SIG-M5 treated with dmso at 0.1 percent for 504 hours (cell line): ENCODE measurements at regions not wholly inside any gene's neighbourhood (a gene's known extent, or its start where the extent isn't known, plus 50 kb on each side); places are given as distances from the start of the nearest gene placed in this dataset.

Experiments
- DNase-seq: peaks from one replicate; lab custom pipeline; 2025; ENCODE audit not compliant: unreplicated experiment; lab: John Stamatoyannopoulos, UW

- no peak for DNase-seq
These were observed 915.3 kb upstream of the SLITRK6 start for GRCh38 chr13:86714495-86714894.

- DNase-seq, result no peak
These were observed 925.9 kb upstream of the SLITRK6 start for GRCh38 chr13:86725105-86725504.

GRCh38 chr13:86729206-86729605, 930.0 kb upstream of the SLITRK6 start:
- DNase-seq, result peak; percentile 83

- DNase-seq, result no peak
These were observed 932.8 kb upstream of the SLITRK6 start for GRCh38 chr13:86731987-86732386.

GRCh38 chr13:86737334-86737932, 933.7 kb upstream of the SLITRK5 start:
- no peak for DNase-seq

DNA sequence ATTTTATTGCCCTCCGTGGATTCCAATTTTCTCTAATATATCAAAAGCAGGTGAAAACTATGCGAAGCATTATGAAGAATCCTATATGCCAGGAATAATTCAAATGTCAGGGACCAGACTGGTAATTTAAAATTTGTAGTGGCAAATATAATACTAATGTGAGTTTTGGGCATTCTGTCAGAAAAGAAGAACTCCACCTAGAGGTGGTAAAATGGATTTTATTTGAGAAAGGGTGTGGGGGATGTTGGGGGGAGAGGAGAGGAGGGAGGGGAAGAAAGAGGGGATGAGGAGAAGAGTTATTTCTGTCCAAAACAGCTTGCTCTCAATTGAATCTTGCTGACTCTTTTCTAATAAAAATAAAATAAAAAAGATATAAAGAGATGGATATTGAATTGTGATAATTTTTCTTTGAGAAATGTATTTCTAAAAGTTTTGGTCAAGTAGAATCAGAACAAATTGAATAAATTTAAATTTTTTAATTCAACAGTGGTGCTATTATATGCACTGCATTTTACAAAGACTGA, 929.3 kb upstream of the SLITRK5 start:
- no peak for DNase-seq

DNA sequence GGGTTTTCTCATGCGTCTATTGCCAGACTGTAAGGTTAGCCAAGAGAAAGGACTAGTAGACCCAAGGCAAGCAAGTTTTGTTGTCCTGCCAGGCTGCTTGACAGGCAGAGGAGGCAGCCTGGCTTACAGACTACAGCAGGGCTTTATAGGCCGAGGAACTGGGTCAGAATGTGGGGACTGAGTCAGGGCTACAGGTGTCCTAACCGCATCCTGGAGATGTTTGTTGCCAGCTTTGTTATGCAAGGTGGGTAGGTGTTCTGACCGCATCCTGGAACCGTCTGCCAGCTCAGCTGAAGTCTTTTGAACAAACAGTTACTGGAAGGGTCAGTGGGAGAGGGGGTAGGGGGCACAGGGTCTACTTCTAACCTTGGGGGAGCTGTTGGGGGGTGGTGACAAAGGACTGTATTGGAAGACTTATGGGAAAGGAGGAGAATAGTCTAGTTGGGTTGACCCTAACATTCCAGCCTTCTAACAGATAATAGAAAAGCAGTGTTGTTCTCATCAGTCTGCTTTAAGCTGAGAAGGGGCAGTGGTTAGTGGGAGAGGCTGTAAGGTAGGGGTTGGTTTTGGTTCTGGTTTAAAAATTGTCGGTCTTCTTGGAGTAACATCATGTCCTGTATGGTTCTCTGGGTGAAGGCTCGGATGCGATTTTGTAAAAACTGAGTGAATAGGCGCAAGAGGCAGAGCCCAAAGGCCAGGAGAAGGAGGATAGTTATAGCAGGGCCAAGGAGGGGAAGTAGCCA, 913.8 kb upstream of the SLITRK5 start:
- DNase-seq, result no peak

DNA sequence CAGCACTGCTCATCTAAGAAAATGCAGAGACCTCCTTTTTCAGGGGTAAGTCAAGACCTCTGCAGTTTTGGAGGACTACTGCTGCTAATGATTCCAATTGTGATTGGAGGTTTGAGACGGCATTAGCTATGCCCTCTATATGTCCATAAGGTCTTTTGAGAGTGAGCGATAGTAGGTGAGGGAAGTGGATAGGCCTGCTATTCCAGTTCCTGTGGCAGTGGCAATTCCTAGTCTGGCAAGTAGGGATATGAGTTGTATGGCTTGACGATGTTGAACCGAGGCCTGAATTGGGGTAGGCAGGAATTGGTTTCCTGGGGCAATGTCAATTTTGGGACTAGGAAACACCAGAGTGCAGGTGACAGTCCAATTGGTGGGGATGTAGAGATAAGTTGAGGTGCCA, 913.1 kb upstream of the SLITRK5 start:
- no peak for DNase-seq

GRCh38 chr13:86760620-86761019, 910.6 kb upstream of the SLITRK5 start:
- no peak for DNase-seq

DNA sequence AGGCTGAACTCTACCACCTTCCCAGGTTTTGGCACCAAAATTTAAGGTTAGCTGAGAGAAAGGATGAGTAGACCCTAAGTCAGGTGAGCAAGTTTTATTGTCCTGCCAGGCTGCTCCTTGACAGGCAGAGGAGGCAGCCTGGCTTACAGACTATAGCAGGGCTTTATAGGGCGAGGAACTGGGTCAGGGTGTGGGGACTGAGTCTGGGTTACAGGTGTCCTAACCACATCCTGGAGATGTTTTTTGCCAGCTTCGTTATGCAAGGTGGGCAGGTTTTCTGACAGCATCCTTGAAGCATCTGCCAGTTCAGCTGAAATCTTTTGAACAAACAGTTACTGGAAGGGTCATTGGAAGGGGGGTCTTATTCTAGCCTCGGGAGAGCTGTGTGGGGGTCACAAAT, 905.7 kb upstream of the SLITRK5 start:
- DNase-seq, result no peak

DNA sequence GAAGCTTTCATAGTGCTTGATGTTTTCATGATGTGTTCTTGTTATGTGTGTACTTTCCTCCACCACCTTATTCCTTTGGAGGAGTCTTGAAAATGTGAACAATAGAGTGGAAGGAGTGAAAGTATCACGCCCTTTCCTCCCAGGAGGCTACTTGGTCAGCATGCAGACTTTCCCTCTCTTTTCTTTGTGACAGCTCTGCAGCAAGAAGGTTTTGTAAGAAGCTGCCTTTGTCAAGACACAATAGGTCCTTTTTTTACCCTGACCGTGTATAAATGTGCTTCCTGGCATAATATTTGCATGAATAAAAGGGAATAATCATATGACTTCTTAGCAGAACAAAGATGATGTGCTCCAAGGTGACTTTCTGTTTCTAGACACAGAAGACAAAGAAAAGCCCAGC, 882.6 kb upstream of the SLITRK5 start:
- no peak for DNase-seq

- no peak for DNase-seq
These were observed 879.0 kb upstream of the SLITRK5 start for GRCh38 chr13:86792153-86792651.

- DNase-seq, result no peak
These were observed 875.3 kb upstream of the SLITRK5 start for GRCh38 chr13:86795858-86796257.

DNA sequence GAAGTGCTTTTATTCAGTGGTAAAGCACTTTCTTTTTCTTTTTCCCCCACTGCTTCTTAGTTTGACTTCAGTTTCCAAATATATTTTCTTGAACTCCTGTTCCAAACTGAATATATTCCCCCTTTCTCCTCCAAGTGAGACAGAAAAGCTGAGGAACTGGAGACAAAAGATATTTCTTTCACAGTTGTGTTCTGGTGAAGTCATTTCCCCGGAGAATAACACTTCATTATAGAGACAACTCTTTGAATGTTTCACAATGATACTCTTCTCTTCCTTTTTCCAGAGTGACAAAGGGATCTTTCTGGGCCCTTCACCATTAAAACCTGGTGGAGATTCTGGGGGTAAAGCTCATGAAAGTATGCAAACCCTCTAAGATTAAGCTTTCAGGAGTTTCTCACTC, 860.8 kb upstream of the SLITRK5 start:
- no peak for DNase-seq

DNA sequence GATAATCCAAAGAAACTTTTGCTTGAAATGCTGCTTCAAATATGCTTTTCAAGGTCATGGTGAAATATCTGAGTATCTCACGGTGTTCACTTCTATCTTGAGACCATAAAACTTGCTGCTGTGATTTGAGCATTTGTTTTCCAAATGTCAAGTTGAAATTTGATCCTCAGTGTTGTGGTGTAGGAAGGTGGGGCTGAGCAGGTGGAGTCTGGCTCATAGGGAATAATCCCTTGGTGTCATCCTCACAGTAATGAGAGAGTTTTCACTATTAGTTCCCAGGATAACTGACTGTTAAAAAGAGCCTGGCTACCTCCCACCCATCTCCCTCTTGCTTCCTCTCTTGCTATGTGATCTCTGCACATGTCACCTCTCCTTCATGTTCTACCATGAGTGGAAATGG, 858.0 kb upstream of the SLITRK5 start:
- no peak for DNase-seq

DNA sequence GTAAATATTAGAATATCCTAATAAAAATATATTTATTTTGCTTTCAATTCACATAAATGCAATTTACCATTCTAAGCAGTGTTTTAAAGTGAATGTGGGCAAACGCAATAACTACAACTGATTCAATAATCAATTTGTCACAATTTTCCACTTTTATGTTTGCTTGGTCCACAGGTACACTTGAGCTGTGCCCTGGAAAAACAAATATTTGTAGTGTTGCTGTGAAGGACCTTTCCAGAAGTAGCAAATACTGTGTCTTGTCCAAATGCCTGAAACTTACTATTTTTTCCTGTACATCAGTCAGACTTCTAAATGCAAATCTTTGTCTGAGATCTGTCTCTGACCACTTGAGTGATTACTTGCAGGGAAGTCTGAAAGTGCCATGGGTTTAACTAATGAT, 845.8 kb upstream of the SLITRK5 start:
- no peak for DNase-seq

GRCh38 chr13:86826232-86826631, 844.9 kb upstream of the SLITRK5 start:
- no peak for DNase-seq

- DNase-seq, result no peak
These were observed 841.1 kb upstream of the SLITRK5 start for GRCh38 chr13:86830046-86830445.

- DNase-seq, result no peak
These were observed 840.1 kb upstream of the SLITRK5 start for GRCh38 chr13:86831084-86831483.

DNA sequence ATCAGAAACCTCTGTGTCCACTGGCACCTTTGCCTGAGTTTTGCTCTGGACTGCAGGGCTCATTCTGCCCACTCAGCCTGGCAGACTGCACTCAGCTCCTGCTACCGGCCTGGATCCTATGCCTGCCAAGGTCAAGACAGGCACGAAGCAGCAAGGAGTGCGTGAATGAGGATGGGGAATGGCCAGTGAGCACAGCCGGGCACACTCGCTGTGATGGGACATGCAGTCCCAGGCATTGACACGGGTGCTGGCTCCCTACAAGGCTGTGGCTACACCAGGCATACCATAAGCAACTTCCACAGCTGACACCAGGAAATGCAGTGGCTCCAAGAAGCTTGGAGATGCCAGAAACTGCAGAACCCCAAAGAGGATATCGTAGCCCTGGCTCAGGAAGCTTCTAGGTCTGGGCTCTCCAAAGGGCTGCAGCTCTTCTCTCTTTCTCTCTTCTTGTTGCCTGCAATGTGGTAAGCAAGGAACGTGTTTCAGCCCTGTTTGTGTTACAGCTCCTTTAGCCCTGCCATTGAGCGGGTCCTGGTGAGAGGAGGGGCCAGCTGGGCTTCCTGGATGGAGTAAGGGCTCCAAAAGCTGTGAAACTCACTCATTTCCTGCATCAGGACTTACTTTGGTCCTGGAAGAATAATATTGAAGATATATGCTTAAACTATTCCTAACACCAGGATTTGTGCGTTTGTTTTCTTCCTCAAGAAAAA, 832.6 kb upstream of the SLITRK5 start:
- no peak for DNase-seq

GRCh38 chr13:86839221-86839620, 832.0 kb upstream of the SLITRK5 start:
- no peak for DNase-seq
